ENCODE measurements at regions not wholly inside any gene's neighbourhood (a gene's known extent, or its start where the extent isn't known, plus 50 kb on each side); places are given as distances from the start of the nearest gene placed in this dataset.
"Not testable (repeated sequence)": the region's sequence is repeated elsewhere in the genome, so short reads cannot be mapped to it uniquely, and the experiment has no call there.

DNA sequence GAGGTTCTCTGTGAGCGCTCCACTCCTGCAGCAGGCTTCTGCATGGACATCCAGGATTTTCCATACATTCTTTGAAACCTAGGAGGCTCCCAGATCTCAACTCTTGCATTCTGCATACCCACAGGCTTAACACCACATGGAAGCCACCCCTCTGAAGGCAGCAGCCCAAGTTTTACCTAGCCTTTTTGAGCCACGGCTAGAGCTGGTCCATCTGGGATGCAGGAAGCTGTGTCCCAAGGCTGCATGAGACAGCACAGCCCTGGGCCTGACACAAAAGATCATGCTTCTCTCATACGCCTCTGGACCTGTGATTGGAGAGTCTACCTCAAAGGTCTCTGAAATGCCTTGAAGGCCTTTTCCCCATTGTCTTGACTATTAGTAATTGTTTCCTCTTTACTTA, 53.6 kb upstream of the RPRM start:
- Histone ChIP-seq H3K27me3 (ENCODE audit: control insufficient read depth, insufficient read depth, low read length) (no peaks in the 10 kb centered on the region), H3K36me3 (replicated peaks; ENCODE audit: control insufficient read depth, insufficient read depth, low read length) (no peaks in the 10 kb centered on the region), H3K4me3 (ENCODE audit: insufficient read depth, low read depth, low read length) (no peak overlapping the region)
- no peak for DNase-seq

DNA sequence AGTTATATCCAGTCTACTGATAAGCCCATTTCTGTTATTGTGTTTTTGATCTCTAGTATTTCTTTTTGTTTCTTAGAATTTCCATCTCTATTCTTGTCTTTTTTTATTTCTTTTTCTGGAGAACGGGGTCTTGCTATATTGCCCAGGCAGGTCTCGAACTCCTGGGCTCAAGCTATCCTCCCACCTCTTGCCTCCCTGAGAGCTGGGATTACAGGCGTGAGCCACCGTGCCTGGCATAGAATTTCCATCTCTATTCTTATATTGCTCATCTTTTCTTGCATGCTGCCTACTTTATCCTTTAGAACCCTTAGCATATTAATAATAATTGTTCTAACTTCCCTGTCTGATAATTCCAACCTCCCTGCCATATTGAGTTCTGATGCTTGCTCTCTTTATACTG, 55.2 kb upstream of the RPRM start:
- not testable (repeated sequence) for H3K27me3 ChIP-seq (ENCODE audit: control insufficient read depth, insufficient read depth, low read length); DNase-seq; H3K36me3 ChIP-seq (replicated peaks; ENCODE audit: control insufficient read depth, insufficient read depth, low read length); H3K4me3 ChIP-seq (ENCODE audit: insufficient read depth, low read depth, low read length)

DNA sequence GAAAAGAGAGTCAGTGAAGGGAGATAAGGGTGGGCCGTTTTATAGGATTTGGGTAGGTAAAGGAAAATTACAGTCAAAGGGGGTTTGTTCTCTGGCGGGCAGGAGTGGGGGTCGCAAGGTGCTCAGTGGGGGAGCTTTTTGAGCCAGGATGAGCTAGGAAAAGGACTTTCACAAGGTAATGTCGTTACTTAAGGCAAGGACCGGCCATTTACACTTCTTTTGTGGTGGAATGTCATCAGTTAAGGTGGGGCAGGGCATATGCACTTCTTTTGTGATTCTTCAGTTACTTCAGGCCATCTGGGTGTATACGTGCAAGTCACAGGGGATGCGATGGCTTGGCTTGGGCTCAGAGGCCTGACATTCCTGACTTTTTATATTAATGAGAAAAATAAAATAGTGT, 56.0 kb upstream of the RPRM start:
- not testable (repeated sequence) for H3K36me3 ChIP-seq (replicated peaks; ENCODE audit: control insufficient read depth, insufficient read depth, low read length); H3K4me3 ChIP-seq (ENCODE audit: insufficient read depth, low read depth, low read length); H3K27me3 ChIP-seq (ENCODE audit: control insufficient read depth, insufficient read depth, low read length); DNase-seq

GRCh38 chr2:153536115-153536514, 57.6 kb upstream of the RPRM start:
- Histone ChIP-seq H3K36me3 (replicated peaks; ENCODE audit: control insufficient read depth, insufficient read depth, low read length) (no peaks in the 10 kb centered on the region), H3K4me3 (ENCODE audit: insufficient read depth, low read depth, low read length) (no peak overlapping the region)

GRCh38 chr2:153538102-153538501, 59.5 kb upstream of the RPRM start:
- not testable (repeated sequence) for DNase-seq; H3K27me3 ChIP-seq (ENCODE audit: control insufficient read depth, insufficient read depth, low read length); H3K36me3 ChIP-seq (replicated peaks; ENCODE audit: control insufficient read depth, insufficient read depth, low read length); H3K4me3 ChIP-seq (ENCODE audit: insufficient read depth, low read depth, low read length)

More at GRCh38 chr2:153536115-153536514, 57.6 kb upstream of the RPRM start:
- DNase-seq = no peak
- H3K27me3 ChIP-seq (ENCODE audit: control insufficient read depth, insufficient read depth, low read length) = no peaks in the 10 kb centered on the region

- Histone ChIP-seq H3K27me3 (ENCODE audit: control insufficient read depth, insufficient read depth, low read length) (no peaks in the 10 kb centered on the region), H3K4me3 (ENCODE audit: insufficient read depth, low read depth, low read length) (no peak overlapping the region), H3K36me3 (replicated peaks; ENCODE audit: control insufficient read depth, insufficient read depth, low read length) (no peaks in the 10 kb centered on the region)
- DNase-seq = peak; percentile 21
These were observed 65.1 kb upstream of the RPRM start for GRCh38 chr2:153543635-153544071.

GRCh38 chr2:153546358-153546757, 67.8 kb upstream of the RPRM start:
- H3K4me3 ChIP-seq (ENCODE audit: insufficient read depth, low read depth, low read length) = no peak overlapping the region
- no peaks in the 10 kb centered on the region for H3K36me3 ChIP-seq (replicated peaks; ENCODE audit: control insufficient read depth, insufficient read depth, low read length)
- no peaks in the 10 kb centered on the region for H3K27me3 ChIP-seq (ENCODE audit: control insufficient read depth, insufficient read depth, low read length)
- no peak for DNase-seq

DNA sequence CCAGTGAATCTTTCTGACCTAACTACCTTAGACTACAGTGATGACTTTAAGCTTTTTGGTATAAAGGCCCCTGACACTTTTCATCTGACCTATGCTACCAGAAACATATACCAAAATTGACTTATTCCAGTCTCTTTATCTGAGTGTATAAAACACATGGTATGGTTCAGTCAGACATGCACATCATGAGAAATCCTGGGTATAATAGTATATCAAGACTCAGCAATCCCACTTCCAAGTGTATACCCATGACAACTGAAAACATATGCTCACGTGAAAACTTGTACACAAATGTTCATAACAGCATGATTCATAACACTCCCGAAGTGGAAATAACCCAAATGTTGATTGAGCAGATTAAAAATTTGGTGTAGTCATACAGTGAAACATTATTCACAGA, 70.0 kb upstream of the RPRM start:
- Histone ChIP-seq H3K27me3 (ENCODE audit: control insufficient read depth, insufficient read depth, low read length) (no peaks in the 10 kb centered on the region), H3K4me3 (ENCODE audit: insufficient read depth, low read depth, low read length) (no peak overlapping the region), H3K36me3 (replicated peaks; ENCODE audit: control insufficient read depth, insufficient read depth, low read length) (no peaks in the 10 kb centered on the region)
- no peak for DNase-seq

GRCh38 chr2:153551698-153552097, 73.1 kb upstream of the RPRM start:
- no peaks in the 10 kb centered on the region for H3K27me3 ChIP-seq (ENCODE audit: control insufficient read depth, insufficient read depth, low read length)
- H3K36me3 ChIP-seq (replicated peaks; ENCODE audit: control insufficient read depth, insufficient read depth, low read length) = no peaks in the 10 kb centered on the region
- DNase-seq = no peak
- no peak overlapping the region for H3K4me3 ChIP-seq (ENCODE audit: insufficient read depth, low read depth, low read length)

- H3K27me3 ChIP-seq (ENCODE audit: control insufficient read depth, insufficient read depth, low read length) = no peaks in the 10 kb centered on the region
- DNase-seq = no peak
- H3K36me3 ChIP-seq (replicated peaks; ENCODE audit: control insufficient read depth, insufficient read depth, low read length) = no peaks in the 10 kb centered on the region
- no peak overlapping the region for H3K4me3 ChIP-seq (ENCODE audit: insufficient read depth, low read depth, low read length)
These were observed 78.6 kb upstream of the RPRM start for GRCh38 chr2:153557211-153557610.

GRCh38 chr2:153557714-153558113, 79.2 kb upstream of the RPRM start:
- H3K27me3 ChIP-seq (ENCODE audit: control insufficient read depth, insufficient read depth, low read length) = no peaks in the 10 kb centered on the region
- no peak overlapping the region for H3K4me3 ChIP-seq (ENCODE audit: insufficient read depth, low read depth, low read length)
- no peaks in the 10 kb centered on the region for H3K36me3 ChIP-seq (replicated peaks; ENCODE audit: control insufficient read depth, insufficient read depth, low read length)
- no peak for DNase-seq

DNA sequence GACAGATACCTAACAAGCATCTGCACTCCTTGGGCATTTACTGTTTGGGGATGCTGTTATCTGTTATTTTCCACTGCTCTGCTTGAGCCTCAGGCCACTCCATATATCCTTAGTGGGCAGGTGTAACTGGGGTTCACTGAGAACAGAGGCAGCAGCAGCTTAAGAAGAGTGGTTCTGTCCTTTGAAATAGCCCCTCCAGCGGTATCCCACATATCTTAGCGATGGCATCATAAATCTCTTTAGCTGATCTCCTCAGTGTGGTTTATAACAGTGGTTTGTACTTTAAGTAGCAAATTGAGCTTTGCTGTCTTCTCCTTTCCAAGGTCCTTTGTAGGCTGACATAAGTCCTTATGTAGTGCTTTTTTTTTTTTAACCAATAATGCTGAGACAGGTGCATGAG, 79.7 kb upstream of the RPRM start:
- Histone ChIP-seq H3K36me3 (replicated peaks; ENCODE audit: control insufficient read depth, insufficient read depth, low read length) (no peaks in the 10 kb centered on the region), H3K27me3 (ENCODE audit: control insufficient read depth, insufficient read depth, low read length) (no peaks in the 10 kb centered on the region), H3K4me3 (ENCODE audit: insufficient read depth, low read depth, low read length) (no peak overlapping the region)
- DNase-seq = no peak

GRCh38 chr2:153567367-153567766, 88.8 kb upstream of the RPRM start:
- H3K27me3 ChIP-seq (ENCODE audit: control insufficient read depth, insufficient read depth, low read length) = no peaks in the 10 kb centered on the region
- DNase-seq = no peak
- H3K4me3 ChIP-seq (ENCODE audit: insufficient read depth, low read depth, low read length) = no peak overlapping the region
- no peaks in the 10 kb centered on the region for H3K36me3 ChIP-seq (replicated peaks; ENCODE audit: control insufficient read depth, insufficient read depth, low read length)

GRCh38 chr2:153568105-153568504, 89.5 kb upstream of the RPRM start:
- Histone ChIP-seq H3K4me3 (ENCODE audit: insufficient read depth, low read depth, low read length) (no peak overlapping the region), H3K27me3 (ENCODE audit: control insufficient read depth, insufficient read depth, low read length) (no peaks in the 10 kb centered on the region), H3K36me3 (replicated peaks; ENCODE audit: control insufficient read depth, insufficient read depth, low read length) (no peaks in the 10 kb centered on the region)
- no peak for DNase-seq

DNA sequence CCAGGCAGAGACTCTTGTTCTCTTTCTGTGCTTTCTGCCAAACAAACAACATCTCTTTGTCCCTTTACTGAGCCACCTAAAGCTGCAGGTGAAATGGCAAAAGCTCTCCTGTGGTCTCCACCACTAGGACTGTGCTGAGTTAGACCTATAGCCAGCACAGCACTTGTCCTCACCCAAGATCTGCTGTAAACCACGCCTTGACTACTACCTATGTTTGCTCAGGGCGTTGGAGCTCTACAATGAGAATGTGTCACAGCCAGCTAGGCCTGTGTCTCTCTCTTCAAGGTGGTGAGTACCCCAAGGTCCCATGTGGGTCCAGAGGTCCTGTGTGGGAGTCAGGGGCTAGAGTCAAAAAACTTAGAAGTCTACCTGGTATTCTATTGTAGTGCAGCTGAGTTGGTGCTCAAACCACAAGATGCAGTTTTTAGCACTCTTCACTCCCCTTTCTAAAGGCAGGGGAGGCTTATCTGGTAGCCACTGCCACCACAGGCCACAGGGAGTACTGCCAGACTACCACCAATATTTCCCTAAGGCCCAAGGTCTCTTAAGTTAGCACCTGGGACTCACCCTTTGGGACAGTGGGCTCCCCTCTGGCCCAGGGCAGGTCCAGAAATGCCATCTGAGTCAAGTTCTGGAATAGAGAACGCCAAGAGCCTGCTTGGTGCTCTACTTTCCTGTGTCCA, 96.8 kb upstream of the RPRM start:
- Histone ChIP-seq H3K27me3 (ENCODE audit: control insufficient read depth, insufficient read depth, low read length) (no peaks in the 10 kb centered on the region), H3K36me3 (replicated peaks; ENCODE audit: control insufficient read depth, insufficient read depth, low read length) (no peaks in the 10 kb centered on the region), H3K4me3 (ENCODE audit: insufficient read depth, low read depth, low read length) (no peak overlapping the region)
- DNase-seq = no peak

DNA sequence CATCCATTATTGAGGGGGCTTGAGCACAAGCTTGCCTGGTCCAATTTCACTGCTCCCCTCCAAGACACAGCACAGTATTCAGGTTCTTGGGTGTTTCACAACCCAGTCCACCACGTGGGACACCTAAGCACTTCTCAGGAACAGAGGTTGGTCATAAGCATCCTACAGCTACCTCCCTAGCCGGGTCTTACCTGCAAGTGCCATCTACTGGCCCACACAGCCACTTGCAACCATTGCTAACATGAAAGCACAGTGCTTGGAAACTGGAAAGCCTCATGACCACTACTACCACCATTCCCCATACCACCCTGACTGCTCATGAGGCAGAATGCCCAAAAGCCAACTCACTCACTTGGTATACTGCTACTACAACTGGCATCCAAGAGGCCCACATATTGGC, 105.7 kb upstream of the RPRM start:
- DNase-seq = no peak
- Histone ChIP-seq H3K4me3 (ENCODE audit: insufficient read depth, low read depth, low read length) (no peak overlapping the region), H3K36me3 (replicated peaks; ENCODE audit: control insufficient read depth, insufficient read depth, low read length) (no peaks in the 10 kb centered on the region), H3K27me3 (ENCODE audit: control insufficient read depth, insufficient read depth, low read length) (no peaks in the 10 kb centered on the region)
